Heart right ventricle (tissue), 16 donors: ENCODE measurements at regions not wholly inside any gene's neighbourhood (a gene's known extent, or its start where the extent isn't known, plus 50 kb on each side); places are given as distances from the start of the nearest gene placed in this dataset.

Experiments
- ATAC-seq, 8 donors: fragments of 200-7000 bp; cut with Tn5 transposase; one replicate each; pipeline ENCODE4 v1.9.1; 2020; ENCODE audit warnings: mild to moderate bottlenecking in 8 of 8, moderate library complexity in 8 of 8, moderate number of reproducible peaks in 1 of 8
- DNase-seq, 2 donors: peaks; one replicate each; pipeline ENCODE4 v3.0.0-alpha.2; 2020
- H3K27ac ChIP-seq, 10 donors: fragments of 200-600 bp; sonication (generic) in 2 of 10; one replicate each; pipeline versions ENCODE4 v1.5.0 to v1.8.0; 2020 to 2022; ENCODE audit warnings: mild to moderate bottlenecking in 3 of 10
- H3K27me3 ChIP-seq, 7 donors: fragments of 200-600 bp; one replicate each; pipeline ENCODE4 v1.8.0; 2021 to 2022; ENCODE audit warnings: mild to moderate bottlenecking in 2 of 7
- H3K36me3 ChIP-seq, 9 donors: fragments of 200-600 bp; sonication (generic) in 1 of 9; one replicate each; pipeline versions ENCODE4 v1.5.0 to v1.8.0; 2020 to 2022; ENCODE audit warnings: mild to moderate bottlenecking in 2 of 9
- H3K4me1 ChIP-seq, 9 donors: fragments of 200-600 bp; sonication (generic) in 1 of 9; one replicate each; pipeline versions ENCODE4 v1.5.0 to v1.8.0; 2020 to 2022; ENCODE audit warnings: mild to moderate bottlenecking in 4 of 9
- H3K4me3 ChIP-seq, 10 donors: fragments of 200-600 bp; sonication (generic) in 2 of 10; one replicate each; pipeline versions ENCODE4 v1.5.0 to v1.8.0; 2020 to 2022; ENCODE audit warnings: mild to moderate bottlenecking in 7 of 10, moderate library complexity in 2 of 10
- H3K9me3 ChIP-seq, 11 donors: fragments of 200-600 bp in 10 of 11; sonication (generic) in 2 of 11; one replicate each; pipeline versions ENCODE4 v1.5.0 to v1.8.0; 2013 to 2022; ENCODE audit warnings: mild to moderate bottlenecking in 2 of 11, control low read depth in 1 of 11, moderate library complexity in 1 of 11
- WGBS, 2 donors: extraction: QIAGEN DNeasy Blood & Tissue Kit; methylation state at CpG; one replicate each; pipeline ENCODE4 v1.1.7; 2013; ENCODE audit warnings: inconsistent platforms in 1 of 2; 5-methylcytosine and 5-hydroxymethylcytosine counted together
- intact Hi-C, 10 donors: fragments of 100-400 bp; cut with DNase I; formaldehyde crosslinking; loops; one replicate each; pipeline versions ENCODE4 v1.11.1 to v1.14.2; 2022
- TF ChIP-seq, protein P1 (sequence below), 9 donors: fragments of 200-600 bp; sonication (generic) in 2 of 9; IDR thresholded peaks; one replicate each; pipeline versions ENCODE4 v1.5.0 to v1.8.0; 2021 to 2022; ENCODE audit warnings: antibody characterized with exemption in 9 of 9, mild to moderate bottlenecking in 5 of 9, moderate library complexity in 1 of 9
- donor health status: Arrhythmogenic right ventricular cardiomyopathy.
- donor health status: ischemic (EF 13 %, LVEDD 7.1; RV severe dilation, severe dysfunction).
- donor health status: healthy with polysubstance abuse.
- donor health status: DM: no; HTN: yes; CAD: no.
- donor health status: DM: no; HTN: no; CAD: no.
- donor health status: ischemic (EF 25% LVEDD 6.9; RV normal size, moderate dysfunction).
- donor health status: ischemic (EF 25% LVEDD 5.7; RV mildly dilated, moderate dysfunction).
- donor health status: healthy.
- donor health status: DM: yes; HTN: yes; CAD: no.
- donor health status: Ischemic cardiomyopathy.
- donor health status: ischemic (EF 35%, LVEDD 5.7; RV mildly dilated, moderate dysfunction).
- donor health status: nonischemic (EF 11% LVEDD 7.7; RV severe dilation, severe dysfunction).
- donor health status: DM: yes; HTN: yes; CAD: no.
- donor health status: PGD.
- donor health status: ischemic (EF 29% LVEDD 5.4; RV normal size, mild dysfunction).
- donor health status: nonischemic (EF 23%, LVEDD 6.1; RV moderate dilation, normal function).

DNA sequence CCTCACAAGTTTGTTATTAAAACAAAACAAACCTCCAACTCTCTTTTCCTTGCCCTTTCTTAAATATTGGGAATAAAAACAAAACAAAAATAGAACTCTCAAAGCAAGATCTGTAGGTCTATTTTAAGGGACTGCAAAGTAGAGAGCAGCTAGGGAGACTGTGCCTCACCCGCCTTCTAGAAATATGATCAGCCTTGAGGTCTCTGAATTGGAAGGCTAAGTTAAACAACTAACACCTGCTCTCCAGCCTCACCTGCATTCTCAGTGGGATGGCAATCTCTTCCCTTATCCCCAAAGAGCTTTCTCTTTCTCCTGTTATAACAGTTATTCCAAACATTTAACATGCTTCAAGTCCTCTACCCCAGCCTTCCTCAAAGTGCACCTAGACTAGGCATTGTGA is 75.5 kb upstream of the TNR start:
- Histone ChIP-seq H3K27me3 (no peaks in the 10 kb centered on the region), H3K9me3 (peaks cover 0 to 12% (median 0%) of the 10 kb centered on the region in 11 donors), H3K36me3 (no peaks in the 10 kb centered on the region), H3K27ac (no peak overlapping the region), H3K4me3 (no peak overlapping the region), H3K4me1 (peaks cover 0 to 4% (median 0%) of the 10 kb centered on the region in 9 donors)
- WGBS, 2 donors: 50 to 51% methylated on average over 1 of the region's 1 CpG
- no peak for ATAC-seq
- no peak for DNase-seq
- intact Hi-C loops: no loop called here
- TF ChIP-seq, protein P1, sequence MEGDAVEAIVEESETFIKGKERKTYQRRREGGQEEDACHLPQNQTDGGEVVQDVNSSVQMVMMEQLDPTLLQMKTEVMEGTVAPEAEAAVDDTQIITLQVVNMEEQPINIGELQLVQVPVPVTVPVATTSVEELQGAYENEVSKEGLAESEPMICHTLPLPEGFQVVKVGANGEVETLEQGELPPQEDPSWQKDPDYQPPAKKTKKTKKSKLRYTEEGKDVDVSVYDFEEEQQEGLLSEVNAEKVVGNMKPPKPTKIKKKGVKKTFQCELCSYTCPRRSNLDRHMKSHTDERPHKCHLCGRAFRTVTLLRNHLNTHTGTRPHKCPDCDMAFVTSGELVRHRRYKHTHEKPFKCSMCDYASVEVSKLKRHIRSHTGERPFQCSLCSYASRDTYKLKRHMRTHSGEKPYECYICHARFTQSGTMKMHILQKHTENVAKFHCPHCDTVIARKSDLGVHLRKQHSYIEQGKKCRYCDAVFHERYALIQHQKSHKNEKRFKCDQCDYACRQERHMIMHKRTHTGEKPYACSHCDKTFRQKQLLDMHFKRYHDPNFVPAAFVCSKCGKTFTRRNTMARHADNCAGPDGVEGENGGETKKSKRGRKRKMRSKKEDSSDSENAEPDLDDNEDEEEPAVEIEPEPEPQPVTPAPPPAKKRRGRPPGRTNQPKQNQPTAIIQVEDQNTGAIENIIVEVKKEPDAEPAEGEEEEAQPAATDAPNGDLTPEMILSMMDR (IDR thresholded peaks at IDR 0.05): no peak

DNA sequence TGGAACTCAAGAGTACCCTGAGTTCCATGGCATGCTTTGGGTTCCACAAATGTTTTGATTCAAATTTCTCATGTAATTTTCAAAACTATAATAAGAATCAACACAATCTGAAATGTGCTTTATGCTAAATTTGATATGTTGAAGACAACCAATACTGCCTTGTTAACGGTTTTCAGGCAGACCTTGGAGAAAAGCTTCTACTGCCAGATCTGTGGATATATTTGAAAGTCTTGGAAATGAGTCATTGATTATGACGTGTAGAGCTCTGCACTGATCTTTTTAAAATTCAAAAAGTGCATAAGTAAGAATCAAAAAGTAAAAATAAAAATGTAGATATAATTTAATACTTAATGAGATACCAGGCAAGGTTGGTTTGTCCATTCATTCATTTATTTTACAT is 74.0 kb upstream of the TNR start:
- Histone ChIP-seq H3K36me3 (no peaks in the 10 kb centered on the region), H3K27me3 (no peaks in the 10 kb centered on the region), H3K4me3 (no peak overlapping the region), H3K27ac (no peak overlapping the region), H3K9me3 (peaks cover 0 to 17% (median 0%) of the 10 kb centered on the region in 11 donors), H3K4me1 (peaks cover 0 to 4% (median 0%) of the 10 kb centered on the region in 9 donors)
- no peak for DNase-seq
- 68 to 88% methylated on average over 2 of the region's 2 CpGs for WGBS, 2 donors
- ATAC-seq: no peak
- TF ChIP-seq, protein P1 (IDR thresholded peaks at IDR 0.05): no peak
- intact Hi-C loops: no loop called here

DNA sequence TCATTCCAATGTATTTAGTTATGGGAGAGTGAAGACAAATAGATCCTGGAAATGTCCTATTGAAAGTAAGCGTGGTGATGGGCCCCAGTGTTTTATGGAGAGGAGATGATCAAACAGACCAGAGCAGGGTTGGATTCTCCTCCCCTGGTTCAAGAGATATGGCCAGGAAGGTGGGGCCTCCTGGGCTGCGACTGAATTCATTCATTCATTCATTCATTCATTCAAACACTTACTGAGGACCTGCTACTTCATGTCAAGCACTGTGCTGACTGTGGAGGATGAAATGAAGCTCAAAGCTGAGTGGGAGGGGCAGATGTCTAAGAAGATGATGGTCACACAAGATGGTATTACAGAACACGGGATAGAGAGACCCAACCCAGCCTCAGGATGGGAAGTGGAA is 71.5 kb upstream of the TNR start:
- H3K9me3 ChIP-seq: peaks cover 0 to 10% (median 0%) of the 10 kb centered on the region in 11 donors
- H3K27ac ChIP-seq: no peak overlapping the region
- DNase-seq: no peak
- no peak overlapping the region for H3K4me3 ChIP-seq
- no peaks in the 10 kb centered on the region for H3K27me3 ChIP-seq
- WGBS, 2 donors: 39 to 57% methylated on average over 3 of the region's 3 CpGs
- peaks cover 0 to 4% (median 0%) of the 10 kb centered on the region in 9 donors for H3K4me1 ChIP-seq
- intact Hi-C loops: no loop called here
- no peak for ATAC-seq
- TF ChIP-seq, protein P1 (IDR thresholded peaks at IDR 0.05): no peak
- H3K36me3 ChIP-seq: no peaks in the 10 kb centered on the region

DNA sequence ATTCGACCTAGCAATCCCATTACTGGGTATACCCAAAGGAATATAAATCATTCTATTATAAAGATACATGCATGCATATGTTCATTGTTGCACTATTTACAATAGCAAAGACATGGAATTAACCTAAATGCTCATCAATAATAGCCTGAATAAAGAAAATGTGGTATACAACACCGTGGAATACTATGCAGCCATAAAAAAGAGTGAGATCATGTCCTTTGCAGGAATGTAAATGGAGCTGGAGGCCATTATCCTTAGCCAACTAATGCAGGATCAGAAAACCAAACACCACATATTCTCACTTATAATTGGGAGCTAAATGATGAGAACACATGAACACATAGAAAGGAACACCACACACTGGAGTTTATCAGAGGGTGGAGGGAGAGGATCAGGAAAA is 69.5 kb upstream of the TNR start:
- TF ChIP-seq, protein P1 (IDR thresholded peaks at IDR 0.05): no peak
- H3K36me3 ChIP-seq: no peaks in the 10 kb centered on the region
- DNase-seq (no peak), ATAC-seq (no peak)
- no peaks in the 10 kb centered on the region for H3K27me3 ChIP-seq
- no peaks in the 10 kb centered on the region for H3K4me1 ChIP-seq
- intact Hi-C loops: no loop called here
- no peak overlapping the region for H3K4me3 ChIP-seq
- 72 to 86% methylated on average over 2 of the region's 2 CpGs for WGBS, 2 donors
- H3K9me3 ChIP-seq: peaks cover 0 to 6% (median 0%) of the 10 kb centered on the region in 11 donors
- no peak overlapping the region for H3K27ac ChIP-seq
